GM12864 (cell line): ENCODE measurements at regions not wholly inside any gene's neighbourhood (a gene's known extent, or its start where the extent isn't known, plus 50 kb on each side); places are given as distances from the start of the nearest gene placed in this dataset.

Experiments
- DNase-seq: peaks from one replicate; pipeline ENCODE4 v3.0.0-alpha.2; 2011; ENCODE audit warnings: low read depth
- H3K4me3 ChIP-seq: 2 replicates; pipeline ENCODE4 v1.5.1; 2011; ENCODE audit warnings: mild to moderate bottlenecking, low read depth, low read length, control low read depth
- TF ChIP-seq, protein P1 (sequence below): IDR thresholded peaks from 2 replicates; pipeline ENCODE4 v1.5.1; 2011; ENCODE audit warnings: low read depth, mild to moderate bottlenecking, moderate library complexity, low read length, control low read depth, inconsistent platforms; ENCODE audit errors: missing control alignments

- H3K4me3 ChIP-seq, result no peak overlapping the region
- no peak for DNase-seq
- TF ChIP-seq, protein P1, sequence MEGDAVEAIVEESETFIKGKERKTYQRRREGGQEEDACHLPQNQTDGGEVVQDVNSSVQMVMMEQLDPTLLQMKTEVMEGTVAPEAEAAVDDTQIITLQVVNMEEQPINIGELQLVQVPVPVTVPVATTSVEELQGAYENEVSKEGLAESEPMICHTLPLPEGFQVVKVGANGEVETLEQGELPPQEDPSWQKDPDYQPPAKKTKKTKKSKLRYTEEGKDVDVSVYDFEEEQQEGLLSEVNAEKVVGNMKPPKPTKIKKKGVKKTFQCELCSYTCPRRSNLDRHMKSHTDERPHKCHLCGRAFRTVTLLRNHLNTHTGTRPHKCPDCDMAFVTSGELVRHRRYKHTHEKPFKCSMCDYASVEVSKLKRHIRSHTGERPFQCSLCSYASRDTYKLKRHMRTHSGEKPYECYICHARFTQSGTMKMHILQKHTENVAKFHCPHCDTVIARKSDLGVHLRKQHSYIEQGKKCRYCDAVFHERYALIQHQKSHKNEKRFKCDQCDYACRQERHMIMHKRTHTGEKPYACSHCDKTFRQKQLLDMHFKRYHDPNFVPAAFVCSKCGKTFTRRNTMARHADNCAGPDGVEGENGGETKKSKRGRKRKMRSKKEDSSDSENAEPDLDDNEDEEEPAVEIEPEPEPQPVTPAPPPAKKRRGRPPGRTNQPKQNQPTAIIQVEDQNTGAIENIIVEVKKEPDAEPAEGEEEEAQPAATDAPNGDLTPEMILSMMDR, result no peak
These were observed 813.5 kb downstream of the FAM181B start for GRCh38 chr11:81920205-81920604.

DNA sequence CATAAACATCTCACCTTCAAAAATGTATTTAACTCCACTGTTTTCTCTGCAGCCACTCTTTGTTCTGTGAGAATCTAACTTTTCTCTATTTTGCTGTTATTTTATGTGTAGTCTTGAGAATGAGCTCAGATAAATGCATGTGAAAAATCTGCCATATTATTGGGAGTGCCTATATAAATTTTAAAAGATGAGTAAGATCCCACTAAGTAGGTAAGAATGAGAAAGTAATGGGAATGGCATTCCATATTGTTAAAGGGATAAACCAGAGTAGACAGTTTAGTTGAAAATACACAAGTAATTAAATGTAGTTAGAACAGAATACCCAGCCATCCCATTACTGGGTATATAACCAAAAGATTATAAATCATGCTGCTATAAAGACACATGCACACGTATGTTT, 817.2 kb downstream of the FAM181B start:
- no peak overlapping the region for H3K4me3 ChIP-seq
- TF ChIP-seq, protein P1, result no peak
- no peak for DNase-seq

GRCh38 chr11:81915045-81915444, 818.6 kb downstream of the FAM181B start:
- H3K4me3 ChIP-seq, result no peak overlapping the region
- TF ChIP-seq, protein P1, result no peak
- no peak for DNase-seq

DNA sequence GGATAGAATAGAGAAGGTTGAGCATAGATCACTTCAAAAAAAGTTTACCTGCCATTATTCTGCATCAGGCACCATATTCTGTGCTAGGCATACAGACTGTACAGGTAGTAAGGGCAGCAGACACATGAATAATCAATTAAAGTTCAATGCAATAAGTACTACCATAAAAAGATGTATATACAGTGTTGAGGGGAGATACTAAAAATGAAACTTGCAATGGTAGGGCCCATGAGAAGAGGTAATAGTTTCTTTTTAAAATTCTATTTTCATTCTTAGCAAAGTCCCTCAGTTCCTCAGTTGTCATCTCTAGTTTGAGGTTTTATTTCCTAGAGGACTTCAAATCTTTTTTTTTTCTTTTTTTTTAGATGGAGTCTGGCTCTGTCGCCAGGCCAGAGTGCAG, 819.9 kb downstream of the FAM181B start:
- TF ChIP-seq, protein P1, result no peak
- no peak for DNase-seq

DNA sequence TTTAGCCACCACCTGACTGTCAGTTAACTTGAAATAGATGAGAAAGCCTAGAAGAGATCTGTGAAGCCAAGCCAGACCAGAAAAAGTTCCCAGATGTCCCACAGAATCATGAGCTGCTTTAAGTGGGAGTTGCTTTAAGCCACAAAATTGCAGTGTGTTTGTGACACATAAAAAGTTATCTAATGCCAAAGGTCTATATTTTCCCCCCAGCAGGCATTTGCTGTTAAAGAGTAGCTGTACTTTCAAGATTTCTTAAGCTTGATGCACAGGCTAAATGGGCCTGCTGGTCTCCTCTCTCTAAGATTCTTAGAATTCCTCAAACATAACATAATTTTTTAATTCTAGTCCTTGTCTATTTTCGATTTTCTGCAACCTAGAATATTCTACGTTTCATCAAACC, 825.7 kb downstream of the FAM181B start:
- TF ChIP-seq, protein P1, result no peak
- no peak for DNase-seq
- H3K4me3 ChIP-seq, result no peak overlapping the region

More for the DNA sequence above, 819.9 kb downstream of the FAM181B start:
- no peak overlapping the region for H3K4me3 ChIP-seq

DNA sequence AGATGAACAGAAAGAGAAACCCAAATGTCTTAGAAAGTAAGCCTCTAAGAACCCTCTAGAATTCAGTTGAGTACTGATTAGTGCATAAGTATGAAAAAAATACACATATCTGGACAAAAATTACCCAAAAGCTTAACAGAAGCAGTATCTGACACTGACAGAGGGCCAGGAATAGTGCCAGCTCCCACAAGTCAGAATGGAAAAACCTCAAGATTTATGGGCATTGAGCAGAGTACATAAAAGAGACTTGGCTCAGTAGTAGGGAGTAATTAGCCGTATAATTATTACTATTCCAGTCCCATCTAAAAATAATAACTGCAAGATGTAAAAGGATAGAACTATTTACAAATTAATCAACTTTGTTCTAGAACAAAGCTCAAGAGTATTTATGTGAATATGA, 834.5 kb downstream of the FAM181B start:
- H3K4me3 ChIP-seq, result no peak overlapping the region
- TF ChIP-seq, protein P1, result no peak
- no peak for DNase-seq

DNA sequence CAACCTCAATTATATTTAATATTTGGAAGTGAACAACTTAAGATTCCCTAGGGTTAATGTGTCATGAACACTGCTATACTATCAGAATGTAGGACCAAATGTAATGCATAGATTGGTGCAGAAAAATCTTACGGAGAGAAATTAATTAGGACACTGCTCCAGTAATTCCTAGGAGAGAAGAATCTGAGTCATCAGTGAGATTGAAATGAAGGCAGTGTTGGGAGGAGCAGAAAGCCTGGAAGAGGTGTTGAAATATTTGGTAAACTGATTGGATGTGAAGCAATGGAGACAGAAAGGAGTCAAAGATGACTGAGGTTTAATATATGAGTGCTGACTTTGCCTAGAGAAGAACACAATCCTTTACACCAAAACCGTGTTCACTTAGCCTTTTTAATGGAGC, 836.0 kb downstream of the FAM181B start:
- TF ChIP-seq, protein P1, result no peak
- no peak overlapping the region for H3K4me3 ChIP-seq
- DNase-seq, result no peak
